Keratinocyte (primary cell): ENCODE measurements at regions not wholly inside any gene's neighbourhood (a gene's known extent, or its start where the extent isn't known, plus 50 kb on each side); places are given as distances from the start of the nearest gene placed in this dataset.

Source experiments
- EZH2 ChIP-seq: IDR thresholded peaks from one replicate; pipeline ENCODE4 v1.6.1; 2012; ENCODE audit warnings: inconsistent platforms, mild to moderate bottlenecking, low read length, moderate library complexity
- TF ChIP-seq, protein P1 (sequence below), 3 experiments: IDR thresholded peaks in 1 of 3; conservative IDR thresholded peaks in 1 of 3; optimal IDR thresholded peaks in 1 of 3; 2 replicates in 2 of 3; 3 replicates in 1 of 3; pipeline versions ENCODE3 to v1.5.1; 2011; ENCODE audit warnings: low read length in 3 of 3, mild to moderate bottlenecking in 3 of 3, moderate library complexity in 2 of 3, control low read depth in 1 of 3, inconsistent platforms in 1 of 3; ENCODE audit not compliant: insufficient read depth in 2 of 3; ENCODE audit errors: extremely low read depth in 1 of 3

DNA sequence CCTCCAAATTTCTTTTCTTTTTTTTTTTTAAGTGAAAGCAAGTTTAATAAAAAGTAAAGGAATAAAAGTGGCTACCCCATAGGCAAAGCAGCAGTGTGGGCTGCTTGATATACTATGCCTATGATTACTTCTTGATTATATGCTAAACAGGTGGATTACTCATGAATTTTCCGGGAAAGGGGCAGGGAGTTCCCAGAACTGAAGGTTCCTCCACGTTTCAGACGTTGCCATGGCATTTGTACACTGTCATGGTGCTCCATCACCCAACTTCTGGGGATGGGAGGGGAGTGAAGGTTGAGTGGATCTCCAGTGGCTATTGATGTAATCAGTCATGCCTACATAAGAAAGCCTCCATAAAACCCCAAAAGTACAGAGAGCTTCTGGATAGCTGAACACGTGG, 176.2 kb downstream of the CYP26B1 start:
- TF ChIP-seq, protein P1, sequence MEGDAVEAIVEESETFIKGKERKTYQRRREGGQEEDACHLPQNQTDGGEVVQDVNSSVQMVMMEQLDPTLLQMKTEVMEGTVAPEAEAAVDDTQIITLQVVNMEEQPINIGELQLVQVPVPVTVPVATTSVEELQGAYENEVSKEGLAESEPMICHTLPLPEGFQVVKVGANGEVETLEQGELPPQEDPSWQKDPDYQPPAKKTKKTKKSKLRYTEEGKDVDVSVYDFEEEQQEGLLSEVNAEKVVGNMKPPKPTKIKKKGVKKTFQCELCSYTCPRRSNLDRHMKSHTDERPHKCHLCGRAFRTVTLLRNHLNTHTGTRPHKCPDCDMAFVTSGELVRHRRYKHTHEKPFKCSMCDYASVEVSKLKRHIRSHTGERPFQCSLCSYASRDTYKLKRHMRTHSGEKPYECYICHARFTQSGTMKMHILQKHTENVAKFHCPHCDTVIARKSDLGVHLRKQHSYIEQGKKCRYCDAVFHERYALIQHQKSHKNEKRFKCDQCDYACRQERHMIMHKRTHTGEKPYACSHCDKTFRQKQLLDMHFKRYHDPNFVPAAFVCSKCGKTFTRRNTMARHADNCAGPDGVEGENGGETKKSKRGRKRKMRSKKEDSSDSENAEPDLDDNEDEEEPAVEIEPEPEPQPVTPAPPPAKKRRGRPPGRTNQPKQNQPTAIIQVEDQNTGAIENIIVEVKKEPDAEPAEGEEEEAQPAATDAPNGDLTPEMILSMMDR (optimal IDR thresholded peaks at IDR 0.05 in 1 of 3, IDR thresholded peaks at IDR 0.05 in 1 of 3, conservative IDR thresholded peaks at IDR 0.05 in 1 of 3; ENCODE audit: extremely low read depth in 1 of 3, insufficient read depth in 2 of 3, low read length in 3 of 3): no peak
- TF ChIP-seq EZH2: no peak
